RCC 7860 (cell line): ENCODE measurements at regions not wholly inside any gene's neighbourhood (a gene's known extent, or its start where the extent isn't known, plus 50 kb on each side); places are given as distances from the start of the nearest gene placed in this dataset.
"Not testable (repeated sequence)": the region's sequence is repeated elsewhere in the genome, so short reads cannot be mapped to it uniquely, and the experiment has no call there.

Experiments
- DNase-seq: peaks from one replicate; pipeline ENCODE4 v3.0.0-alpha.2; 2015; ENCODE audit warnings: low spot score
- FAIRE-seq: peaks from 2 replicates; lab custom pipeline; 2012; peaks lifted over from hg19 to GRCh38; lab: Jason Lieb, UNC

DNA sequence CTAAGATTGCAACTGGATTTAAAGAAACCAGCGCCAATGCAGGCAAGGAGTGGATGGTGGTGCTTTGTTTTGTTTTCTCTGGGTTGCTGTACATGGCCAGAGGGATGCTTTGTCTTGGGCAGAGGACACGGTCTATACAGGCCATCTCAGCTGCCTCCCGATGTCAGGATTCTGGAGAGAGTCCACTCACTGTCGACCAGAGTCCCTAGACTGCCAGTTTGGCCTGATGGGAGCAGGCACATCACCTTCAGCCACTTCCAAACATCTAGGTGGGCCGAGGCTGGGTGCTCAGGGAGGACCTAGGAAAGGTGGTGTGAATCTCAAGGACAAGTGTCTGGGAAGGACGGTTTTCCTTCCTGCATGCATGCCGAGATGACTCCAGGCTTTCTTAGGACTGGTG, 152.1 kb downstream of the BUB3 start:
- DNase-seq (no peak), FAIRE-seq (no peak)

GRCh38 chr10:123309731-123310130, 155.5 kb downstream of the BUB3 start:
- FAIRE-seq, result no peak
- no peak for DNase-seq

DNA sequence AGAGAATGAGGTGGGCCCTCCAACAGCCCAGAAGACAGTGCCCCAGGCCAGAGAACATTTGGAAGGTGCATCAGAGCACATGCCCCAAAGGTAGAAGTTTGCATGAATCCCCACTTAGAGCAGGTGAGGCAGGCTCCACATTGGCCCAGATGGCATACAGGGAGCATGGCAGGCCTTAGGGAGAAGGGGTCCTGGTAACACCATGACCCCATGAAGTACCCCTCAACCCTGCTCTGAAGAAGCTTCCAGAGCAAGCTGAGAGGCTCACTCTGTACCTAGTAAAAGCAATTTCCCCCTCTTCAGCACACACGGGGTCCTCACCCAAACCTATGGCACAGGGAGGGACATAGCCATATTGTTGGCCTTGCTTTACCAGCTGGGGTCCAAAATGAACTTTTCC, 162.6 kb downstream of the BUB3 start:
- FAIRE-seq, result no peak
- DNase-seq, result no peak

- DNase-seq, result no peak
- FAIRE-seq, result no peak
Measured at GRCh38 chr10:123318516-123318915, 164.3 kb downstream of the BUB3 start.

DNA sequence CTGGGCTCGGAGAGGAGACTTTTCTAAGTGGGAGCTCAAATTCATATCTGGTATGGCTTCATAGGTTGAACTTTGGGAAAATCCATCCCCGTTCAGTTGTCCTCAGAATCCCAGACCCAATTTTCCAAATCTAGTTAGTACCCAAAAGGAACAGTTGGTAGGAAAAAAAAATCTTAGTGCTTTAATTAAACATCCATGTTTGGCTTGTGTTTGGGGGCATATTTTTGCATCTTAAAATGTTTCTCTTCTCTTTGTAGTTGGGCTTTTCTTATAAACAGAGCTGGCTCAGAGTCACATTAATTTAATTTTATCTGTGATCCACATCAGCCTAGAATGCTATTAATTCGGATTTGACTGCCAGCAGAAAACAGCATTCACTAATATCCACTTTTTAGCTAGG, 165.9 kb downstream of the BUB3 start:
- FAIRE-seq (no peak), DNase-seq (no peak)

DNA sequence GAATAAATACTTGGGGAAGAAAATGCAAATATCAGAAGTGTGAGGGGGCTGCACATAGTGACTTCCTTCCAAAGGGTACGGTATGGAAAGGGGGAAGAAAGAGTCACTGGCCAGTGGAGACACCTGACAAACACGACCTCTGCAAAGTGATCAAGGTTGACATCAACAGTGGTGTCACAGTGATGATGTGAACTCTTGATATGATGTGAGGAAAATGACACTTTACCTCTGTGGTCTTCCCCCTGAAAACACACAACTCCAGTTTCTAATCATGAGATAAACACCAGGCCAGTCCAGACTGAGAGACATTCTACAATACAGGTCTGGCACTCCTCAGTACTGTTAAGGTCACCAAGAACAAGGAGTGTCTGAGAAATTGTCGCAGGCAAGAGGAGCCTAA, 169.7 kb downstream of the BUB3 start:
- DNase-seq (no peak), FAIRE-seq (no peak)

DNA sequence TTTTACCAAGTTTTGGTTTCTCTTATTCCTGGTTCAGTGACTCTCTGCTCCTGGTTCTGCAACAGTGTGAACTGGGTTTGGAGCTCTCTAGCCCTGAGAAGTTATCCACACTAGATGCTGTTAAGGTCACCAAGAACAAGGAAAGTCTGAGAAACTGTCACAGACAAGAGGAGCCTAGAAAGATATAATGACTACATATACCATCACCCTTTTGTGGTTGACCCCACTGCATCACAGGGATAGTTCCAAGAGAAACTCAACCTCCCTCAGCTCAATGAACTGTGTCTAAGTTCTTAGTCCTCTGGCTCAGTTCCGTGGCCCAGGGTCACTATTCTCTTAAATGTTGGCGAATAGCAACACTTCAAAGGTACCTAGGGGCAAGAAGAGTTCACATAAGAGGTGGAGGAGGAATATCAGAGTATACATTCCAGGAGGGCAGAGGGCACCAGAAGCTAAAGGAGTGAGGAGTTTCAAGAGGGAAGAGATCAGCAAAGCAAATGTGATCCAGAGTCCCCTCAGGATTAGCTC, 171.5 kb downstream of the BUB3 start:
- no peak for FAIRE-seq
- no peak for DNase-seq

DNA sequence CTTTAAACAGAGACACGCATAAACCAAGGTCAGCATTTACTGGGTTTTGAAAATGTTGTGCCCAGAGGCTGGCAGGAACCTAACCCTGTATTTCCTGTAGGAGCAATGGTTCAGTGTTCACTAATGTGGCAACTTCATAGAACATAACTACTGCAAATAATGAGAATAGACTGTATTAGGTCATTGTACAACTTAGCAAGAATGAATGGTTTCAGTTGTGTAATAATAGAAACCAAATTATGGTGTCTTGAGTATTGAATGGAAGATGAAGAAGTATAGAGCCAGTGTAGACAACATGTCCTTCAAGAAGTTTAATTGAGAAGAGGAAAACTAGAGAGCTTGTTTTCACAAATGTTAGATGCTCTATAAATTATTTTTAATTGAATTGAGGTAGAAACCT, 172.5 kb downstream of the BUB3 start:
- FAIRE-seq (no peak), DNase-seq (no peak)

DNA sequence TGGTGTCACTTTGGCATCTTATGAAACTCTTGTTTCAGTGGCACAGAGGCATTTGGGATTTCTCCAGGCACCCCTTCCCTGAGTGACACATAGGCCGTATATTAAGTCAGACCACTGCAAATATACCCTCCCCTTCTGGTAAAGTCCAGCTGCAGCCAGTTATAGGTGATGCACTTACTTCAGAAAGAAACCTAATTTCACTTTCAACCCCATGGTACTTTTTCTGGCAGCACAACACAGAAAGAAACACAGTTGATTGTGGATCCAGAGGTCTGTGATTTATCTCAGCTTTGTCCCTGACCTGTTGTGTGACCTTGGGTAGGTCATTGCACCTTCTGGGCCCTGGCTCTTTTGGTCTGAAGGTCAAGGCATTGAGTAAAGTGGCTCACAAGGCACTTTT, 173.2 kb downstream of the BUB3 start:
- no peak for DNase-seq
- FAIRE-seq, result no peak

- DNase-seq (no peak), FAIRE-seq (no peak)
Measured at GRCh38 chr10:123327896-123328295, 173.7 kb downstream of the BUB3 start.

GRCh38 chr10:123331438-123331837, 177.2 kb downstream of the BUB3 start:
- DNase-seq, result no peak
- no peak for FAIRE-seq

DNA sequence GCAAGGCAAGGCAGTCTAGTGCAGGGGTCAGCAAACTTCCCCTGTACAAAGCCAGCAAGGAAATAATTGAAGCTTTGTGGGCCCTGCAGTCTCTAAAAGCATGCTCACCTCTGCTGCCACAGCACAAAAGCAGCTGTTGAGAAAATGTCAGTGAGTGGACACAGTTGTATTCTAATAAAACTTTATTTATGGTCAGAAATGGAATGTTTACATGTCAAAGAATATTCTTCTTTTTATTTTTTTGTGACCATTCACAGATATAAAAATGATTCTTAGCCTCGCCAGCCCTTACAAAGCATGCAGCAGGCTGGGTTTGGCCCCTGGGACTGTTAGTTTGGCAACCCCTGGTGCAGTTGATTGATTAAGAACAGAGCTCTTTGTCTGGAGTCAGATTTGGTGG, 192.4 kb downstream of the BUB3 start:
- FAIRE-seq (no peak), DNase-seq (no peak)

GRCh38 chr10:123348691-123349572, 194.7 kb downstream of the BUB3 start:
- no peak for DNase-seq
- FAIRE-seq, result no peak

DNA sequence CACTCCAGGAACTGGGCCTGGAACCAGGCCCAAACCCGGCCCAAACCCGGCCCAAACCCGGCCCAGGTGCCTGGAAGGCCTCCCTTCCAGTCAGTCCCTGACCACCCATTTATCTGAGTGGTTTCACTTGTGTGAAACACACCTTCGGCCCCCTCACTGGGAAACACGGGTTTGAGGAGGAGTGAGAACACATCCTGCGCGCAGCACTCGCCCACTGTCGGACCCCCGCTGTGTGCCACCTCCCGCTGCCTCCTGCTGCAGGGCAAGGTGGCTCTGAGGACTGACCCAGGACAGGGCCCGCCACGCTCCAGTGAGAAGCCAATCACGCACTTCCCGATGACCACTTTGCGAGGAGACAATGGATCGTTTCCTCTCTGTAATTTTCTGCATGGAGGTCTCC, 197.5 kb downstream of the BUB3 start:
- no peak for DNase-seq
- no peak for FAIRE-seq

DNA sequence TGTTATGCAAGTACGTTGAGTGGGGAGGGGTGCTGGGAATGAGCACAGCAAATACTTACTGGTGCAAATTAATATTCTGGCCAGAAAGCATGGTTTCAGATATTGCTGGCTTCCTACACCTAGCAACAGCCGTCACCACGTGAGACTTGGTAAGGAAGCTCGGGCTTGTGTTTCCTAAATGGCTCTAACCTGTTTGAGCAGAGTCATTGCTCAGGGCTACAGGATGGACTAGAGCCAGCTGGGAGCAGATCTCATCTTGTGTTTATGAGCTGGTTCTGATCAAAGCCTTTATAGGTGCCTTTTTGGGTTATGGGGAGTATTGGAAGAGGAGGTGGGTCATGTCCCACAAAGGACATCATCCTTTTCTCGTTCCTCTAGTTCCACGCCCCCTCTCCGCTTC, 200.3 kb downstream of the BUB3 start:
- no peak for FAIRE-seq

DNA sequence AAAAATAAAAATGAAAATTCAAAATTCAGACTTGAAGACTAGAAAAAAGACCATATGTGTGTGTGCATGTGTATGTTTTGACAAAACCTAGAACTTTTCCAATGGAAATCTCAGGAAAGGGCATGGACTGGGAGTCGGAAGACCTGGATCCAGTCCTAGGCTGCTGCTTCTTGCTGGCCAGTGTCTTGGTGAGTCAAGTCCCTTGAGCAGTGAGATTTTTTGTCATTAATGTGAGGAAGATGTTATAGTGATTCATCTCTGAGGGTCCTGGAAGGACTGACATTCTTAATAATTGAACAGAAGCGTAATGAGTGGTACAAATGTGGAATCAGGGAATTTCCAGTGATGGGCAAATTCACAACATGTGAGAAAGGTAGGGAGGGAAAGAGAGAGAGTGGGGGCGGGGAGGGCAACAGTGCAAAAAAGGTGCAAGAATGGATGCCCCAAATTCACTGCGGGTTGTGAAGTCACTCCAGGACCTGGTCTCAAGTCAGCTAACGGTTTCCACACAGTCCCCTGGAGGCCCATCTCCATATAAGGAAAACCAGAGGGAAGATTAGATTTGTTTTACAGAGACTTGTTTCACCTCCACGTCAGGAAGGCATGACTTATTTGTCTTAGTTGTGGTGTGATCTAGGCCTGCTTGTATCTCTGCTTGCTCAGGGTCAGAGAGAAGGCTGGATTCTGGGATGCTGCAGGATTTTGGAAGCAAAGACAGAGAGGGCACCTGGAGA, 201.7 kb downstream of the BUB3 start:
- no peak for FAIRE-seq
- no peak for DNase-seq

More for the DNA sequence above, 200.3 kb downstream of the BUB3 start:
- no peak for DNase-seq

DNA sequence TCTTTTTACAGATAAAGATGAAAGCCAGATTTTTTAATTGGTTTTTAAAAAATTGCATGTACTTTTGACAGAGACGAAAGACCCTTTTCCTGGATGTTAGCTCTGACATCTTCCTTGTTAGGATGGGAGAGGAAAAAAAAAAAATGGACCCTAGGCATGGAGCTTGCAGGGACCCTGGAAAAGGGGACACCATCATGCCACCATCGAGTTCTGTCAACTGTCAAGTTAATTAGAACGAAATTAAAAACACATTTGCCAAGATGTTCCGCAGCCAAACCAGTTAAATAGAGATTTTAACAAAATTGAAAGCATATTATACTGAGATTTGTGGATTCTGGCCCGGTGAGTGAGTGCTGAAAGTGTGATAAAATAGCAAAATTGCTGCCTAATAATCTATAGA, 202.6 kb downstream of the BUB3 start:
- FAIRE-seq (no peak), DNase-seq (no peak)

DNA sequence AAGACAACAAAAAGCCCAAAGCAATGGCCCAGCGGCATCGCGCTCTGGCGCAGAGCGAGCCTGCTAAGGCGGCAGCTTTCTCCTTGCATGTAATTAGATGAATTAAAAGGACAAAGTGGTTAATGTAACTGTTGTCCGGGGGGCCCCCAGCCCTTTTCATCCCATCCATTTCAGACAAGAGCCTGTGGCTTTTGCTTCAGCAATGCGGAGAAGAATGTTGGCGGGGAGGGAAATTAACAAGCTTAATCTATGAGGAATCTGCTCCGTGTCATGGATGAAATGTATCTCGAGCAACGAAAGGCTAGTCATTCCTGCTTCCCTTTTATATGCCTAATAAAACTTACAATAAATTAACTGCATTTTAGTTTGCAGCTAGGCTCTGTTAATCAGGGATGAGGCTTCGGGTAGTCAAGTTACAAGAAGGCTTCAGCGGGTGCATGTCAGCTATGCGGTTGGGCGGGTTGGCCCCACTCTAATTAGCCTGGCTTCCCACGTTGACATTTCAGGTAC, 203.3 kb downstream of the BUB3 start:
- DNase-seq (no peak), FAIRE-seq (no peak)

DNA sequence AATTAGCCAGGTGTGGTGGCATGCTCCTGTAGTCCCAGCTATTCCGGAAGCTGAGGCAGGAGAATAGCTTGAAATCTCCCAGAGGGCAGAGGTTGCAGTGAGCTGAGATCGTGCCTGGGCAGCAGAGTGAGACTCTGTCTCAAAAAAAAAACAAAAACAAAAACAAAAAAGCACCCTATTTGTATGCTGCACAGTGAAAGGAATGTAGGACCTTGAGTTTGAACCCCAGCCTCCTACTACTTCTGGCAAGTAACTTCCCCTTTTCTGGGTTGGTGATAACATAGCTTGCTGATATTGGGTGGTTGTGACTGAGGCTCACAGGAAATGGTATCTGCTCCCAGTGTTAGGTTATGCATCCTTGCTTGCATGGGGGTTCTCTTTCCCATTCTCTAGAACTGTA, 205.3 kb downstream of the BUB3 start:
- DNase-seq, result no peak
- no peak for FAIRE-seq

- DNase-seq, result no peak
- no peak for FAIRE-seq
Measured at GRCh38 chr10:123361832-123362231, 207.6 kb downstream of the BUB3 start.

GRCh38 chr10:123367195-123367594, 213.0 kb downstream of the BUB3 start:
- FAIRE-seq (no peak), DNase-seq (no peak)

GRCh38 chr10:123371626-123372025, 217.4 kb downstream of the BUB3 start:
- not testable (repeated sequence) for FAIRE-seq, DNase-seq
